Liver (tissue), 8 donors: ENCODE measurements at regions not wholly inside any gene's neighbourhood (a gene's known extent, or its start where the extent isn't known, plus 50 kb on each side); places are given as distances from the start of the nearest gene placed in this dataset.

Experiments used
- DNase-seq: peaks from one replicate; pipeline ENCODE4 v3.0.0-alpha.2; 2017; ENCODE audit warnings: low spot score
- H3K27ac ChIP-seq, 2 donors: one replicate each; pipeline ENCODE4 v1.7.0; 2013; ENCODE audit warnings: inconsistent platforms in 2 of 2, low read length in 2 of 2, control low read depth in 1 of 2, low read depth in 1 of 2, mild to moderate bottlenecking in 1 of 2
- H3K27me3 ChIP-seq, 4 donors: one replicate each; pipeline versions ENCODE4 v1.6.1 to v1.7.0; 2013; ENCODE audit warnings: low read length in 3 of 4, inconsistent platforms in 1 of 4, mild to moderate bottlenecking in 1 of 4, moderate library complexity in 1 of 4; ENCODE audit not compliant: control insufficient read depth in 4 of 4, insufficient read depth in 4 of 4
- H3K36me3 ChIP-seq, 4 donors: one replicate each; pipeline versions ENCODE4 v1.6.1 to v1.7.0; 2013; ENCODE audit warnings: low read length in 3 of 4, mild to moderate bottlenecking in 3 of 4, low read depth in 1 of 4, moderate library complexity in 1 of 4; ENCODE audit not compliant: control insufficient read depth in 4 of 4, insufficient read depth in 3 of 4
- H3K4me1 ChIP-seq, 4 donors: one replicate each; pipeline versions ENCODE4 v1.6.1 to v1.7.0; 2013; ENCODE audit warnings: low read length in 3 of 4, mild to moderate bottlenecking in 3 of 4, moderate library complexity in 1 of 4; ENCODE audit not compliant: control insufficient read depth in 4 of 4, insufficient read depth in 4 of 4
- H3K4me3 ChIP-seq, 3 donors: one replicate each; pipeline versions ENCODE4 v1.6.1 to v1.7.0; 2013; ENCODE audit warnings: low read length in 3 of 3, control low read depth in 1 of 3, low read depth in 1 of 3, mild to moderate bottlenecking in 1 of 3
- H3K9ac ChIP-seq, 2 donors: one replicate each; pipeline ENCODE4 v1.7.0; 2013; ENCODE audit warnings: low read length in 2 of 2, mild to moderate bottlenecking in 2 of 2, moderate library complexity in 2 of 2, control low read depth in 1 of 2, low read depth in 1 of 2
- H3K9me3 ChIP-seq, 4 donors: one replicate each; pipeline versions ENCODE4 v1.6.1 to v1.7.0; 2013; ENCODE audit warnings: low read length in 3 of 4; ENCODE audit not compliant: control insufficient read depth in 4 of 4
- CTCF ChIP-seq: fragments of 150-350 bp; IDR thresholded peaks from 2 replicates; pipeline ENCODE4 v1.5.1; 2017; ENCODE audit warnings: improper control_type of control experiment, low read depth, low read length; ENCODE audit not compliant: missing input control
- EGR1 ChIP-seq, 2 donors: IDR thresholded peaks; 2 replicates each; pipeline ENCODE4 v1.6.1; 2016 to 2018; ENCODE audit warnings: antibody characterized with exemption in 2 of 2, low read depth in 2 of 2
- FOXA1 ChIP-seq: IDR thresholded peaks from 2 replicates; pipeline ENCODE4 v1.6.1; 2016; ENCODE audit warnings: antibody characterized with exemption
- FOXA2 ChIP-seq: IDR thresholded peaks from 2 replicates; pipeline ENCODE4 v1.6.1; 2016; ENCODE audit warnings: antibody characterized with exemption
- GABPA ChIP-seq, 2 donors: IDR thresholded peaks in 1 of 2; conservative IDR thresholded peaks in 1 of 2; 2 replicates each; pipeline ENCODE4 v1.6.1; 2016; ENCODE audit warnings: antibody characterized with exemption in 2 of 2, mild to moderate bottlenecking in 1 of 2, moderate library complexity in 1 of 2
- HNF4A ChIP-seq, 2 donors: conservative IDR thresholded peaks; 2 replicates each; pipeline ENCODE4 v1.6.1; 2016; ENCODE audit warnings: antibody characterized with exemption in 2 of 2, mild to moderate bottlenecking in 2 of 2
- HNF4G ChIP-seq: IDR thresholded peaks from 2 replicates; pipeline ENCODE4 v1.6.1; 2016; ENCODE audit warnings: antibody characterized with exemption
- JUND ChIP-seq, 2 donors: IDR thresholded peaks; 2 replicates each; pipeline ENCODE4 v1.6.1; 2016; ENCODE audit warnings: antibody characterized with exemption in 2 of 2
- NR2F2 ChIP-seq: IDR thresholded peaks from 2 replicates; pipeline ENCODE4 v1.6.1; 2016; ENCODE audit warnings: antibody characterized with exemption
- RAD21 ChIP-seq, 2 donors: IDR thresholded peaks; 2 replicates each; pipeline ENCODE4 v1.6.1; 2016; ENCODE audit warnings: antibody characterized with exemption in 2 of 2, mild to moderate bottlenecking in 2 of 2
- REST ChIP-seq: IDR thresholded peaks from 2 replicates; pipeline ENCODE4 v1.6.1; 2016; ENCODE audit warnings: antibody characterized with exemption, mild to moderate bottlenecking
- RXRA ChIP-seq, 2 donors: IDR thresholded peaks; 2 replicates each; pipeline ENCODE4 v1.6.1; 2017 to 2018; ENCODE audit warnings: antibody characterized with exemption in 2 of 2, mild to moderate bottlenecking in 1 of 2
- SP1 ChIP-seq: IDR thresholded peaks from 2 replicates; pipeline ENCODE4 v1.6.1; 2018; ENCODE audit warnings: antibody characterized with exemption, mild to moderate bottlenecking
- TAF1 ChIP-seq: conservative IDR thresholded peaks from 2 replicates; pipeline ENCODE4 v1.6.1; 2016; ENCODE audit warnings: antibody characterized with exemption, mild to moderate bottlenecking
- YY1 ChIP-seq: IDR thresholded peaks from 2 replicates; pipeline ENCODE4 v1.6.1; 2016; ENCODE audit warnings: antibody characterized with exemption, mild to moderate bottlenecking
- ZBTB33 ChIP-seq: IDR thresholded peaks from 2 replicates; pipeline ENCODE4 v1.6.1; 2016; ENCODE audit warnings: antibody characterized with exemption
- WGBS: extraction: QIAGEN DNeasy Blood & Tissue Kit; methylation state at CpG from one replicate; pipeline ENCODE4 v1.1.7; 2013; 5-methylcytosine and 5-hydroxymethylcytosine counted together
- TF ChIP-seq, protein P1 (sequence below): IDR thresholded peaks from 2 replicates; pipeline ENCODE4 v1.6.1; 2016; ENCODE audit warnings: antibody characterized with exemption
- TF ChIP-seq, protein P2 (sequence below): IDR thresholded peaks from 2 replicates; pipeline ENCODE4 v1.6.1; 2016; ENCODE audit warnings: antibody characterized with exemption
- donor health status: healthy.
- donor health status: healthy.
- donor health status: healthy.
- donor health status: healthy.
- donor health status: healthy.

DNA sequence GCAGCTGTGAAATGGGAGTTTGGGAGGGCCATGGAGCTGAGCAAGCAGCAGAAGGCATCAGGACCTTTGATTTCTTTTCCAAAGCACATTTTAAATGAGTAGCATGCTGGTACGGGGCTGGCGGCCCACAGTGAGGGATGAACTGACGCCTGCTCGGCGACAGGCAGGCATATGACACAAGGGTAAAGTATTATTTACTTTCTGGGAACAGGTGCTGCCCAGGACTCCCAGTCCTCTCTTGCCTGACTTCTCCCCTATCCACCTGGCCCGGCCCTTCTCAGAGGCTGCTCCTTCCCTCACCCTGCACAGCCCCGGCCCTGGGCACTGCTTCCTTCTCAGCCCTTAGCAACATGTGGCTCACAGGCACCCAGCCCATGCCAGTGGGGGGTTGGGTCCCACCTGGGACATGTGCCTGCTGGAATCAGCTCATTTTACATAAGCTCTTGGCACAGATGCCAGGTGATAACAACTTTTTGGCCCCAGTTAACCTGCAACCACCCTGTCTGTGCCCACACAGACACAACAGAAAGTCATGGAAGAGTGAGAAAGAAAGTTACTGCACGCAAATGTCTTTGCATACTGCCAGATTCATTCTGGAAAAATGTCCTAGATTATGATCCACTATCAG, 112.3 kb upstream of the GADD45A start:
- Histone ChIP-seq H3K4me1 (peaks cover 27 to 50% (median 43%) of the 10 kb centered on the region in 4 donors), H3K4me3 (peak overlapping the region in 1 of 3 donors; percentile 12), H3K9ac (peak overlapping the region; percentile 10 to 52), H3K36me3 (no peaks in the 10 kb centered on the region), H3K9me3 (no peaks in the 10 kb centered on the region), H3K27me3 (no peaks in the 10 kb centered on the region), H3K27ac (peak overlapping the region; percentile 84 to 90)
- WGBS: 26% methylated on average over 8 of the region's 8 CpGs
- DNase-seq: peak; percentile 38
- TF ChIP-seq TAF1 (peak; percentile 13), NR2F2 (peak; percentile 61), HNF4A (conservative IDR thresholded peaks at IDR 0.05) (peak; percentile 89 to 94), ZBTB33 (no peak), FOXA2 (peak; percentile 74), SP1 (peak; percentile 97), REST (peak; percentile 78), CTCF (no peak), RXRA (IDR thresholded peaks at IDR 0.05) (peak; percentile 91 to 98), RAD21 (IDR thresholded peaks at IDR 0.05) (peak; percentile 36 to 60), EGR1 (IDR thresholded peaks at IDR 0.05; ENCODE audit: low read depth in 2 of 2) (peak in 1 of 2 donors; percentile 29), GABPA (IDR thresholded peaks at IDR 0.05 in 1 of 2, conservative IDR thresholded peaks at IDR 0.05 in 1 of 2) (no peak), JUND (IDR thresholded peaks at IDR 0.05) (peak; percentile 70 to 90), YY1 (peak; percentile 71), FOXA1 (peak; percentile 48), HNF4G (peak; percentile 77)
- TF ChIP-seq, protein P1, sequence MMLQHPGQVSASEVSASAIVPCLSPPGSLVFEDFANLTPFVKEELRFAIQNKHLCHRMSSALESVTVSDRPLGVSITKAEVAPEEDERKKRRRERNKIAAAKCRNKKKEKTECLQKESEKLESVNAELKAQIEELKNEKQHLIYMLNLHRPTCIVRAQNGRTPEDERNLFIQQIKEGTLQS: peak; percentile 66
- TF ChIP-seq, protein P2, sequence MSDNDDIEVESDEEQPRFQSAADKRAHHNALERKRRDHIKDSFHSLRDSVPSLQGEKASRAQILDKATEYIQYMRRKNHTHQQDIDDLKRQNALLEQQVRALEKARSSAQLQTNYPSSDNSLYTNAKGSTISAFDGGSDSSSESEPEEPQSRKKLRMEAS: peak; percentile 75
